ENCODE measurements at regions not wholly inside any gene's neighbourhood (a gene's known extent, or its start where the extent isn't known, plus 50 kb on each side); places are given as distances from the start of the nearest gene placed in this dataset.

DNA sequence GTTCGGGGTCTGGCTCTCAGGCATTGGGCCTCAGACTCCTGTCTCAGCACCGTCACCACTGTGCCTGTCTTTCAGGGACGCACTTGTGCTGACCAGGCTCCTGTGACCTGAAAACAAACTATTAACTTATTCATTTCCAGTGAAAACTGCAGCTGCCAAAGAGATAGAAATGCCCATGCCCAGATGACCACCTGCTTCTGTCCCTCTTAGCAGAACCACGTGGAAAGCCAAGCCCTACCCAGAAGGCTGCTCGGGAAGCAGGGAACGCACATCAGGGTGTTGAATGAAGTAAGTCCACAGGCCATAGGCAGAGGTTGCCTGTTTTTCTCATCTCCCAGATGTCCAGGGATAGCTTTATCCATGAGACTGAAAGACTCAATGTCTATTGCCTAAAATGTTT, 219.3 kb downstream of the EBLN2 start:
- Histone ChIP-seq H3K23ac (ENCODE audit: insufficient read length) (no peak overlapping the region), H4K20me1 (replicated peaks in 1 of 2; ENCODE audit: control insufficient read depth in 1 of 2, insufficient read depth in 2 of 2, low read length in 2 of 2) (no peaks in the 10 kb centered on the region), H3K9me3 (ENCODE audit: insufficient read depth in 2 of 2, low read depth in 1 of 2, low read length in 1 of 2) (no peaks in the 10 kb centered on the region), H3K4me3 (ENCODE audit: extremely low read depth in 1 of 4, insufficient read depth in 2 of 4, low read depth in 3 of 4, low read length in 4 of 4) (no peak overlapping the region), H3K27ac (ENCODE audit: low read depth, low read length) (no peak overlapping the region), H2AFZ (ENCODE audit: low read length) (no peak overlapping the region), H2BK20ac (ENCODE audit: low read length) (no peak overlapping the region), H3K4me1 (replicated peaks in 1 of 4; ENCODE audit: control insufficient read depth in 3 of 4, insufficient read depth in 4 of 4, low read length in 3 of 4) (no peaks in the 10 kb centered on the region), H2BK12ac (ENCODE audit: low read depth, low read length) (no peak overlapping the region), H3K36me3 (ENCODE audit: control insufficient read depth in 2 of 4, insufficient read depth in 4 of 4, low read length in 3 of 4) (no peaks in the 10 kb centered on the region), H3K14ac (ENCODE audit: insufficient read length) (no peak overlapping the region), H3K4me2 (ENCODE audit: insufficient read depth in 1 of 2, low read depth in 2 of 2, low read length in 2 of 2) (no peak overlapping the region), H4K5ac (ENCODE audit: insufficient read length, low read depth, low read length) (no peak overlapping the region), H2BK15ac (ENCODE audit: low read length) (no peak overlapping the region), H3K4ac (replicated peaks; ENCODE audit: insufficient read length, low read depth, low read length) (no peak overlapping the region), H4K8ac (ENCODE audit: extremely low read depth, insufficient read depth, low read length) (no peak overlapping the region), H3K9ac (replicated peaks in 1 of 4; ENCODE audit: extremely low read depth in 1 of 4, low read depth in 3 of 4, low read length in 3 of 4) (no peak overlapping the region), H2BK5ac (ENCODE audit: low read depth, low read length) (no peak overlapping the region), H2BK120ac (replicated peaks; ENCODE audit: low read depth, low read length) (no peak overlapping the region), H3K56ac (replicated peaks; ENCODE audit: insufficient read length, low read depth, low read length) (no peak overlapping the region), H3K23me2 (ENCODE audit: low read depth, low read length) (no peaks in the 10 kb centered on the region), H4K91ac (replicated peaks; ENCODE audit: insufficient read length, low read length) (no peak overlapping the region), H3K79me2 (ENCODE audit: control insufficient read depth in 1 of 2, insufficient read depth in 2 of 2, low read length in 2 of 2) (no peaks in the 10 kb centered on the region), H3K18ac (ENCODE audit: extremely low read depth, low read length) (no peak overlapping the region), H2AK5ac (ENCODE audit: low read depth, low read length) (no peak overlapping the region), H3K27me3 (replicated peaks in 1 of 4; ENCODE audit: control insufficient read depth in 3 of 4, extremely low read depth in 1 of 4, insufficient read depth in 3 of 4, low read length in 3 of 4) (no peaks in the 10 kb centered on the region), H3K79me1 (ENCODE audit: low read depth, low read length) (no peaks in the 10 kb centered on the region)
- POLR2A ChIA-PET (ENCODE audit: partially characterized antibody) = interaction anchor here (0.7 kb wide), 1 partner anchor 205 kb away, joined by 3 read pairs; no protein-coding TSS in a partner anchor
- WGBS, 2 experiments (ENCODE audit: extremely low coverage in 1 of 2, insufficient coverage in 1 of 2, insufficient read length in 1 of 2, insufficient replicate concordance in 2 of 2, low coverage in 1 of 2, low lambda C conversion rate in 2 of 2, missing lambda C conversion rate in 1 of 2) = 76% methylated on average over 6 of the region's 6 CpGs; no CpG with 5 or more reads in 1 of the 2 experiments
- CTCF ChIA-PET (ENCODE audit: partially characterized antibody) = interaction anchor here (1.0 kb wide), 1 partner anchor 28 kb away, joined by 4 read pairs; no protein-coding TSS in a partner anchor
- FAIRE-seq (no peak), DNase-seq (ENCODE audit: low read depth in 1 of 2, low spot score in 2 of 2) (no peak)
- no peak for TF ChIP-seq HDAC2 (IDR thresholded peaks at IDR 0.05; ENCODE audit: borderline replicate concordance in 1 of 2, low read depth in 2 of 2, low read length in 2 of 2)
- TF ChIP-seq BCL11A (IDR thresholded peaks at IDR 0.05; ENCODE audit: low read depth in 2 of 2, low read length in 2 of 2) = no peak
- no peak for TF ChIP-seq ZNF274 (IDR thresholded peaks at IDR 0.05; ENCODE audit: borderline replicate concordance, extremely low read depth, low read length)
- TF ChIP-seq POLR2A (IDR thresholded peaks at IDR 0.05; ENCODE audit: control extremely low read depth in 1 of 2, low read depth in 2 of 2, low read length in 2 of 2) = no peak
- no peak for TF ChIP-seq CTCF (IDR thresholded peaks at IDR 0.05; ENCODE audit: control extremely low read depth in 1 of 3, insufficient read depth in 1 of 3, low read depth in 1 of 3, low read length in 3 of 3)
- no peak for TF ChIP-seq GTF2F1 (IDR thresholded peaks at IDR 0.05; ENCODE audit: borderline replicate concordance, low read depth, low read length)
- no peak for TF ChIP-seq SP1 (IDR thresholded peaks at IDR 0.05; ENCODE audit: low read depth, low read length)
- no peak for TF ChIP-seq CBX8 (IDR thresholded peaks at IDR 0.05; ENCODE audit: borderline replicate concordance, low read depth, low read length)
- no peak for TF ChIP-seq RFX5 (IDR thresholded peaks at IDR 0.05; ENCODE audit: borderline replicate concordance, low read depth, low read length)
- no peak for TF ChIP-seq SIN3A (conservative IDR thresholded peaks at IDR 0.05 in 1 of 2, IDR thresholded peaks at IDR 0.05 in 1 of 2; ENCODE audit: low read depth in 1 of 2, low read length in 2 of 2)
- no peak for TF ChIP-seq SIX5 (IDR thresholded peaks at IDR 0.05; ENCODE audit: low read depth, low read length)
- no peak for TF ChIP-seq EGR1 (IDR thresholded peaks at IDR 0.05; ENCODE audit: borderline replicate concordance, low read depth, low read length)
